WI38 (cell line): ENCODE measurements at regions not wholly inside any gene's neighbourhood (a gene's known extent, or its start where the extent isn't known, plus 50 kb on each side); places are given as distances from the start of the nearest gene placed in this dataset.

Source experiments
- H3K4me3 ChIP-seq: 2 replicates; pipeline ENCODE4 v1.5.1; 2011; ENCODE audit warnings: low read depth, mild to moderate bottlenecking, control low read depth, low read length
- TF ChIP-seq, protein P1 (sequence below): IDR thresholded peaks from 2 replicates; pipeline ENCODE4 v1.5.1; 2012; ENCODE audit warnings: low read depth, mild to moderate bottlenecking, control low read depth, low read length

- TF ChIP-seq, protein P1, sequence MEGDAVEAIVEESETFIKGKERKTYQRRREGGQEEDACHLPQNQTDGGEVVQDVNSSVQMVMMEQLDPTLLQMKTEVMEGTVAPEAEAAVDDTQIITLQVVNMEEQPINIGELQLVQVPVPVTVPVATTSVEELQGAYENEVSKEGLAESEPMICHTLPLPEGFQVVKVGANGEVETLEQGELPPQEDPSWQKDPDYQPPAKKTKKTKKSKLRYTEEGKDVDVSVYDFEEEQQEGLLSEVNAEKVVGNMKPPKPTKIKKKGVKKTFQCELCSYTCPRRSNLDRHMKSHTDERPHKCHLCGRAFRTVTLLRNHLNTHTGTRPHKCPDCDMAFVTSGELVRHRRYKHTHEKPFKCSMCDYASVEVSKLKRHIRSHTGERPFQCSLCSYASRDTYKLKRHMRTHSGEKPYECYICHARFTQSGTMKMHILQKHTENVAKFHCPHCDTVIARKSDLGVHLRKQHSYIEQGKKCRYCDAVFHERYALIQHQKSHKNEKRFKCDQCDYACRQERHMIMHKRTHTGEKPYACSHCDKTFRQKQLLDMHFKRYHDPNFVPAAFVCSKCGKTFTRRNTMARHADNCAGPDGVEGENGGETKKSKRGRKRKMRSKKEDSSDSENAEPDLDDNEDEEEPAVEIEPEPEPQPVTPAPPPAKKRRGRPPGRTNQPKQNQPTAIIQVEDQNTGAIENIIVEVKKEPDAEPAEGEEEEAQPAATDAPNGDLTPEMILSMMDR: no peak
- H3K4me3 ChIP-seq: no peak overlapping the region
Observed at GRCh38 chr12:19847294-19848059, 408.2 kb downstream of the AEBP2 start.

GRCh38 chr12:19848421-19848820 is 409.1 kb downstream of the AEBP2 start:
- no peak overlapping the region for H3K4me3 ChIP-seq
- TF ChIP-seq, protein P1: no peak

DNA sequence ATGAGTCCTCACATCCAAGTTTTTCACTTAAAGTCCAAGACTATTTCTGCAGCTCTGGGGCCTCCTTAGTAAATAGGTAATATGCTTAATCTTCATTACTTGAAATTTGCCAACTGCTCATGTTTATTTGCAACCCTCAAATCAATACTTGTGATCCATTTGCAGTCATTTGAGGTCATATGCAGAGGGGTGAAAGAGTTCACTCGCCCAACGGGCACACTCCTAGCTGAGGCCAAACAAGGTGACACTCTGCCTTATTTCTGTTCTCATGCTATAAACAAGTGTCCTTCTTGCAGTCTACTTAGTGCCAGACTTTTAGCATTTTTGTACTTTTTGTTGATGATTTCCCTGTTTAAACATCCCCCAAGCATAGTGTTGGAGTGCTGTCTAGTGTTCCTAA is 409.9 kb downstream of the AEBP2 start:
- H3K4me3 ChIP-seq: no peak overlapping the region
- TF ChIP-seq, protein P1: no peak

DNA sequence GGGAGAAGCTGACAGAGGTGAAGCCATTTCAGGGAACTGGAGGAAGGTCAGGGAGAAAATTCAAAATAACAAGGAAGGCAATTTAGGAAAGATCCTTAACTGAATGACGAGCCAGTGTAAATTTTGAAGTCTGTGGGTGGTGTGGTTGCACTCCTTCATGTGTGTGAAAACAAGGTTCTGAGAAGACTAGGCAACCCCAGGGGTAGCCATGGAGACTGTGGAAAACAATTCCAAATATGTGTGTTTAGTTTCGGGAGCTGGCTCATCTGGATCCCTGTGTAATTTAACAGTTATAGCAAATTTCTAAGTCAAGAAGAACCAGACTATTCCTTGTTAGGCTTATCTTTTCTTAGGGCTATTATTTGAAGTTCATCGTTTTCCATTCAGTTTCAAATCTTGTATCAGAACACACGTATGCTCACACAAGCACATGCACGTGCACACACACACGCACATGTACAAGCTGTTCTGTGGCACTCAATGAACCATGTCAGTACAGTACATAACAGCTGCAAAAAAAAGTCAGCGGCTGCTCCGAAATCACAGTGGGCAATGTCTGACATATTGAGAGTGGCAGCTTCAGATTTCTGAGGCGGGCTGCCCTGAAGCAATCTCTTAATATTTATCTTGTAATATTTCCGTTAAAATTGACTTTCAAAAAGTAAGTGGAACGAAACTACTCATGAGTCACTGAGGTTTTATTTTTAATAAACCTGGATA is 411.2 kb downstream of the AEBP2 start:
- TF ChIP-seq, protein P1: no peak
- H3K4me3 ChIP-seq: no peak overlapping the region

- H3K4me3 ChIP-seq: no peak overlapping the region
- TF ChIP-seq, protein P1: no peak
Observed at GRCh38 chr12:19852100-19852855, 413.0 kb downstream of the AEBP2 start.

GRCh38 chr12:19855851-19856250 is 416.6 kb downstream of the AEBP2 start:
- TF ChIP-seq, protein P1: no peak
- H3K4me3 ChIP-seq: no peak overlapping the region
